ENCODE measurements at regions not wholly inside any gene's neighbourhood (a gene's known extent, or its start where the extent isn't known, plus 50 kb on each side); places are given as distances from the start of the nearest gene placed in this dataset.
"Not testable (repeated sequence)": the region's sequence is repeated elsewhere in the genome, so short reads cannot be mapped to it uniquely, and the experiment has no call there.

DNA sequence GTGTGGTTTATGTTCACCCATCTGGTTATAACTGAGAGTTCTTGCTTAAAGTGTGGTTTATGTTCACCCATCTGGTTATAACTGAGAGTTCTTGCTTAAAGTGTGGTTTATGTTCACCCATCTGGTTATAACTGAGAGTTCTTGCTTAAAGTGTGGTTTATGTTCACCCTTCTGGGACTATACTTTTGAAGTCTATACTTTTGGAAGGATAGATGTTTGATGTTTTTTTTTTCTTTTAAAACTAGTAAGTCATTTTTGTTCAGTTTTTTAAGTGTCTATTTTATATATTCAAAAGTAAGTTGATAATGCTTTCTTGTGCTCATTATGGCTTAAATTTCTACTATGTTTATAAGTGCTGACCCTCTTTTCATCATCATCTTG, 155.3 kb downstream of the SYT15 start:
- DNase-seq (ENCODE audit: extremely low spot score); POLR2A ChIA-PET; CTCF ChIA-PET: not testable (repeated sequence)

- POLR2A ChIA-PET; DNase-seq (ENCODE audit: extremely low spot score); CTCF ChIA-PET: not testable (repeated sequence)
Measured at GRCh38 chr10:46739919-46740318, 161.0 kb downstream of the SYT15 start.

- CTCF ChIA-PET; DNase-seq (ENCODE audit: extremely low spot score); POLR2A ChIA-PET: not testable (repeated sequence)
Measured at GRCh38 chr10:46740368-46740767, 161.4 kb downstream of the SYT15 start.

DNA sequence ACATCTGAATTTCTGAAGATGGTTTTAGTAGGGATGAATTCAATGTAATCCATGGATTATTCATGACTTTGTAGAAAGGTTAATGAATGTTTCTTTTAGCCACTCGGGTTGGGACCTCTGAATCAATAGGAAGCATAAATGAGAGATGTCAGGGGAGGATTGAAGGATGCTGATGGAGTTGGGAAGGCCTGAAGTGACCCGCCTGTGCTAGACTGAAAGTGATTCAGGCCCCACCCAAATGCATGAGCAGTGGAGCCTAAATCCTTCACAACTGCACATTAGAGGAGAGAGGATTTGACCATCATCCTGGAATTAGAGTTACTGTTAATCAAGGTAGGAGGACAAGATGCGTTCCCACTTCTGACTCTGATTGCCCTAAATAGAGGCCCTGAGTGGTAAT, 162.2 kb upstream of the PTPN20 start:
- POLR2A ChIA-PET; CTCF ChIA-PET; DNase-seq (ENCODE audit: extremely low spot score): not testable (repeated sequence)

DNA sequence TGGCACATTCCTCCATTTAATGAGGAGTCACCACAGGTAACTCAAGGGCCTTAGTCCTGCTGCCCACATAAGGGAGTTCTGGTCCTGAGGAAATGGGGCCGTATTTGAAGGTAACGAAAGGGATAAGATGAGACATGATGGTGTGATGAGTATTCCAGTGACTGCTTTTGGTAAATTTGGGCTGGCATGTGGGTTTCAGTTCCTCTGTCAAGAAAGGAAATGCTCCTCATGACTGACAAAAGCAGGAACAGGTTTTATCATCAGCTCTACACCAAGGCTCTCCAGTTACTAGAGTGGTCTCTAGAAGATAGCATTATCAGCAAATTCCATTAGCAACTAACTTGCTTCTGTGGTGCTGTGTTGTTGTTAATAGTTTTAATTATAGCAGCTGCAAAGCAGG, 161.8 kb upstream of the PTPN20 start:
- POLR2A ChIA-PET; DNase-seq (ENCODE audit: extremely low spot score); CTCF ChIA-PET: not testable (repeated sequence)

GRCh38 chr10:46753763-46754162, 157.5 kb upstream of the PTPN20 start:
- DNase-seq (ENCODE audit: extremely low spot score); CTCF ChIA-PET; POLR2A ChIA-PET: not testable (repeated sequence)

- CTCF ChIA-PET; POLR2A ChIA-PET; DNase-seq (ENCODE audit: extremely low spot score): not testable (repeated sequence)
Measured at GRCh38 chr10:46761471-46761870, 149.8 kb upstream of the PTPN20 start.

DNA sequence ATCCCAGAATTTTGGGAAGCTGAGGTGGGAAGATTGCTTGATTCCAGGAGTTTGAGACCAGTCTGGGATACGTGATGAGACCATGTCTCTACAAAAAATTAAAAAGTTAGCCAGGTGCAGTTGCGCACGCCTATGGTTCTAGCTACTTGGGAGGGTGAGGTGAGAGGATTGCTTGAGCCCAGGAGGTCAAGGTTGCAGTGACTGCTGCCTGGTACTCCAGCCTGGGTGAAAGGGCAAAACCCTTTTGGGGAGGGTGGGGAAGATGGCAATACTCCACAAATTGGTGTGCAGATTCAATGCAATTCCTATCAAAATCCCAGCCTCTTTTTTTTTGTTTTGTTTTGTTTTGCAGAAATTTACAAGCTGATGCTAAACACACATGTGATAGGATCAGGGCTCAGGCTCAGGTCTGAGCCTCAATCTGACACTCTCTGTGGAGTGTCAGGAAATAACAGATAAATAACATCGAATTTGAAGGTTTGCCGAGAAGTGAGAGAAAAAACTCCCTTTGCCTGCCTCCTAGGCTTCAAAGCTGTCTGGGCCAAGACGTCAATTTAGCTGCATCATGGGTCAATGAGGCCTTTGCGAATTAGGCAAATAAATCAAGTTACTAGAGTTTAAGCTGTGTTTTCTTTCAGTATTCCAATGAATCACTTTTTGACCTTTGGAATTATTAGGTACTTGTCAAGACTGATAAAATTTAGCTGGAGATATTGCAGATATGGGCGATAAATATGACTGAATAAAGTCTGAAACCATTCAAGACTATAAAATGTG, 142.5 kb upstream of the PTPN20 start:
- DNase-seq (ENCODE audit: extremely low spot score); CTCF ChIA-PET; POLR2A ChIA-PET: not testable (repeated sequence)

DNA sequence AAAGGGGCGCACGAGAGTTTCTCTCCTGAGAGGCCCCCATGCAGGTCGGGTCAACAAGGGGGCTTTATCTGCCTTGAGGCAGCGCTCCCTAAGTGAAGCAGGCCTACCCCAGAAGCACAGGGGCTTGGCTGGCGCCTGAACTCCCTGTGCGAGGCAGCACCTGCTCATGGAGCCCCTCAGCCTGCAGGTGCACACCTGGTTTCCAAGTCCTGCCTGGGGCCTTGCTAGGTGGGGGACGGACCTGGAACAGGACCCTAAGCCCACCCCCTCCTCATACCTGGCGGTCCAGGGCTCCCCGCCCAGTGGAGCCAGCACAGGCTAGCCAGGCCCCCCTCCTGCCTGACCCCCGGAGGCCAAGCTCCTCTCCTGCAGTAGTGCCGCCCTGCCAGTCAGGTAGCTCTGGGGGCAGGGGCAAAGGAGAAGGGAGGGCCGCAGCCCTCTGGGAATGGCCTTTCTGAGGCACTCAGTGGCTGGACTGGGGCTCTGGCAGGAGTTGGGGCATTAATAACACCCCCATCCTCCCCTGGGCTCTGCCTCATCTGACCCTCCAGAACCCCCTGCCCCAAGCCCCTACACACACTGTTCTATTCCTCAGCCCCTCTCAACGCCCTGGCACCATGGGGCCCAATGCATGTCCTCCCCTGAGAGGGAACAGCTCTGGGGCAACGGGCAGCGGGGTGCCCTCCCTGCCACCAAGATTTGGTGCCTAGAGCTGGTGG, 137.9 kb upstream of the PTPN20 start:
- DNase-seq (ENCODE audit: extremely low spot score); CTCF ChIA-PET; POLR2A ChIA-PET: not testable (repeated sequence)

GRCh38 chr10:46773897-46774236, 137.4 kb upstream of the PTPN20 start:
- DNase-seq (ENCODE audit: extremely low spot score); CTCF ChIA-PET; POLR2A ChIA-PET: not testable (repeated sequence)

DNA sequence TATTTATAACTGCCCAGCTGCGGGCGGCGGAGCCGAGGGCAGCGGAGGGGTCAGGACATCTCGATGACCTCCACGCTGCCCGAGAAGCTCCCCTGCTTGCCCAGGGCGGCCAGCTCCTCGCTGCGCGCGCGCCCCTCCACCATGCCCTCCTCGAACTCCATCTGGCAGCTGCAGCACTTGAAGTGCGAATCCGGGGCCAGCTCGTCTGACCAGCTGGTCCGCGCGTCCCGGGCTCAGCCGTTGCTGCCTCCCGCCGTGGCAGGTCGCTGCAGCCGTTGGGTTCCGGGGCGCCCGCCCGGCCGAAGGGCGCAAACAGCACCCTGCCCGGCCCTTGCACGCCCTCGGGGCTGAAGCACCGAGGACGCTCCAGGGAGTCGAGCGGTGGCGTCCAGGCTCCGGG, 136.9 kb upstream of the PTPN20 start:
- DNase-seq (ENCODE audit: extremely low spot score); POLR2A ChIA-PET; CTCF ChIA-PET: not testable (repeated sequence)

DNA sequence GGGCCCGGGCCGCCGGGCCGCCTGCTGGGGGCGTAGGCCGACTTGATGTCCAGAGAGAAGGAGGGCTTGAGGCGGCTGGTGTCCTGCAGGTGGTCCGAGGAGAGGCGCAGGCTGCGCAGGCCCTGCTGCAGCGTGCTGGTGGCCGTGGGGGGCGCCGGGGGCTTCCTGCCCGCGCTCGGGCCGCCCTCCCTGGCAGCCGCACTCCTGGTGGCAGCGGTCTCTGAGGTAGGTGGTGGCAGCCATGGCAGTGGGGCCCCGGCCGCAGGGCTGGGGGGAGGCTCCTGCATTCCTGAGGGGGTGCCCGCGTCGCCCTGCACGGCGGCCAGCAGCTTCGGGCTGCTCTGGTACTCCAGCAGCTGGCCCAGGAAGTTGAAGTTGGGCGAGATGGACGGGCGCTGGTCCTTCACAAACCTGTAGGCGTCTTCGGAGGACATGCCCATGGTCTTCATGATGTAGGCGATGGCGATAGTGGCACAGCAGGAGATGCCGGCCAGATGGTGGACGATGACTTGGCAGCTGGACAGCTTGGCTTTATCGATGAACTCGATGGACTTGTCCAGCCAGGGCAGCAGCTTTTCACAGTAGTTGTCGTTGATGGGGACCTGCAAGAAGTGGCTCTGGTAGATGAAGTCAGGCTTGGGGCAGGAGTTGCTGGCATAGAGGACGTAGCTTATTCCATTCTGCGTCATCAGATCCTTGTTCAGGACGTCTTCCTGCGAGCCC, 136.1 kb upstream of the PTPN20 start:
- POLR2A ChIA-PET; DNase-seq (ENCODE audit: extremely low spot score); CTCF ChIA-PET: not testable (repeated sequence)

- CTCF ChIA-PET; POLR2A ChIA-PET; DNase-seq (ENCODE audit: extremely low spot score): not testable (repeated sequence)
Measured at GRCh38 chr10:46775668-46776059, 135.6 kb upstream of the PTPN20 start.

GRCh38 chr10:46779571-46779970, 131.7 kb upstream of the PTPN20 start:
- DNase-seq (ENCODE audit: extremely low spot score); POLR2A ChIA-PET; CTCF ChIA-PET: not testable (repeated sequence)

GRCh38 chr10:46780164-46780563, 131.1 kb upstream of the PTPN20 start:
- CTCF ChIA-PET; DNase-seq (ENCODE audit: extremely low spot score); POLR2A ChIA-PET: not testable (repeated sequence)

DNA sequence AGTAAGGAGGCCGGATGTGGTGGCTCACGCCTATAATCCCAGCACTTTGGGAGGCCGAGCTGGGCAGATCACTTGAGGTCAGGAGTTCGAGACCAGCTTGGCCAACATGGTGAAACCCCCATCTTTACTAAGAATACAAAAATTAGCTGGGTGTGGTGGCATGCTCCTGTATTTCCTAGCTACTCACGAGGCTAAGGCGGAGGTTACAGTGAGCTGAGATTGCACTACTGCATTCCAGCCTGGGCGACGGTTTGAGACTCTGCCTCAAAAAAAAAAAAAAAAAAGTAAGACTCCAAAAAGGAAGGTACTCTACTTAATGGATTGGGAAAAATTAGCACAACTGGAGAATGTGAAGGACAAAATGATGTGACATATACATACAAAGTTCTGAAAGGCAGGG, 130.2 kb upstream of the PTPN20 start:
- DNase-seq (ENCODE audit: extremely low spot score) = not testable (repeated sequence)

DNA sequence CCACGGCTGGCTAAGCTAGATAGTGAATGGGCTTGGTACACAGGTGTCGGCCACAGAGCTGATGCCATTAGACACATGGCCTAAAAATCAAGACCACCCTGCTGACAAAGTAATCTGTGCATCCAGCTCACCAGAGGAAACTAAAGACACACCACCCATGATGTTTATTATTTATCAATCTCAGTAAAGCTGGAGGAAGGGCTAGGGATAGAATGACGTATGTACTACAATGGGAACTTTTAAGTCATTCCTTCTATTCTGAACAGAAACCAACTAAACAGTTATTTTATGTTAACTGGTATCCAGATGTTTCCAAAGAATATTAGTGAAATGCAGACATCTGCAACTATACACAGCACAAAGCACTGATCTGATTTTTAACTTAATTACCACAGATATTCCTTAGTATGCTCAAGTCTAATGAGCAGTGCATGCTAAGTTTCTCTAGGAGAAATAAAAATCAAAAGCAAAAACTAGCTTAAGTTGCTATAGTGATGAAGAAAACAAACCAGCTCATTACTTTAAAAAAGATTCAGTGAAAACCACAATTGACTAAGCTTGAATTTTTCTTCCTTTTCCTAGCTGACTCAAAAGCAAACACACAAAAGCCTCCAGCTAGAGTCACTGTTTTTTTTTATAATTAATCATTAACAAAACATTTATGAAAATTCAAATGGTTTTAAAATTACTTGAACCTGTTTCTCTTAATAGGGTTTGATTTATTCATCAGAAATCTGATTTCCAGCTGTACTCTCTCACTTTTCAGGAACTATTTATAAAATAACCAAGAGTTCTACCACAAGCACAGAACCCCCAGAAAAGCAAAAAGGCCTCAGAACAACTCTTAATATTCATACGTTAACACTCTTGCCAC, 129.0 kb upstream of the PTPN20 start:
- CTCF ChIA-PET; POLR2A ChIA-PET; DNase-seq (ENCODE audit: extremely low spot score): not testable (repeated sequence)

More for the DNA sequence above, 130.2 kb upstream of the PTPN20 start:
- CTCF ChIA-PET, POLR2A ChIA-PET: not testable (repeated sequence)

DNA sequence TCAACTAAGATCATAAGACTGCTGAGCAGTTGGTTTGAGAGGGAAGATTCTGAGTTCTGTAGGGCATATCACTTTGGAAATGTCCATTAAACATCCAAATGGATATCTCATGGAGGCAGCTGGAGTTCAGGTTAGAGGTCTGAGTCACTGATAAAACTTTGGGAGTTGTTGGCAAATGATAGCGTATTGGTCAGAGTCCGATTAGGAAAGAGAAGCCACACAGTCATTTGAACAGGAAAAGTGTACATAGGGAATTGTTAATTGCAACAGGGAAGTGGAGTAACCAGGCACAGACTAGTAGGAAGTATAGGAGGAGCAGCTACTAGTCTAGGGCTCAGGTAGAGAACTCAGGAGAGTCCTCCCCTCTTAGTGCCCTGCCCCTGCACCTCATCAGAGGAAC, 126.6 kb upstream of the PTPN20 start:
- POLR2A ChIA-PET; CTCF ChIA-PET; DNase-seq (ENCODE audit: extremely low spot score): not testable (repeated sequence)

DNA sequence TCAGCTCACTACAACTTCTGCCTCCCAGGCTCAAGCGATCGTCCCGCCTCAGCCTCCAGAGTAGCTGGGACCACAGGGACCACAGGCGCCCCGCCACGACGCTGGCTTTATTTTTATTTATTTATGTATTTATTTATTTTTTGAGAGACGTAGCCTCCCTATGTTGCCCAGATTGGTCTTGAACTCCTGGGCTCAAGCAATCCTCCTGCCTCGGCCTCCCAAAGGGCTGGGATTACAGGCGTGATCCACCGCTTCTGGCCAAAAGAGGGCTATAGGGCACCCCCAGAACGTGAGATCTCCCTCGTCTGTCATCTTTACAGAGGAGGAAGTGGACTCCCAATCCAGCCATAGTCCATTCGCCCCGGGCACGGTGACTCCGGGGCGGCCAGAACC, 125.1 kb upstream of the PTPN20 start:
- CTCF ChIA-PET, POLR2A ChIA-PET: not testable (repeated sequence)

More for the DNA sequence above, 125.1 kb upstream of the PTPN20 start:
- DNase-seq (ENCODE audit: extremely low spot score) = not testable (repeated sequence)
